ENCODE measurements at regions not wholly inside any gene's neighbourhood (a gene's known extent, or its start where the extent isn't known, plus 50 kb on each side); places are given as distances from the start of the nearest gene placed in this dataset.
A peak's percentile ranks its signal among the peaks of the same experiment; 100 is the strongest.

GRCh38 chr4:19806865-19807264 lies 444.8 kb upstream of the SLIT2 start:
- no peak for TF ChIP-seq CTCF (conservative IDR thresholded peaks at IDR 0.05; ENCODE audit: low read length)
- no peak overlapping the region for H3K4me3 ChIP-seq (ENCODE audit: low read length)
- DNase-seq (ENCODE audit: low read depth) = peak; percentile 52

GRCh38 chr4:19803406-19803805 lies 448.3 kb upstream of the SLIT2 start:
- no peak overlapping the region for H3K4me3 ChIP-seq (ENCODE audit: low read length)
- no peak for TF ChIP-seq CTCF (conservative IDR thresholded peaks at IDR 0.05; ENCODE audit: low read length)
- DNase-seq (ENCODE audit: low read depth) = peak; percentile 40

- no peak for DNase-seq (ENCODE audit: low read depth)
- no peak for TF ChIP-seq CTCF (conservative IDR thresholded peaks at IDR 0.05; ENCODE audit: low read length)
- no peak overlapping the region for H3K4me3 ChIP-seq (ENCODE audit: low read length)
Measured at GRCh38 chr4:19793831-19794230, 457.9 kb upstream of the SLIT2 start.

GRCh38 chr4:19791422-19792123 lies 460.1 kb upstream of the SLIT2 start:
- peak; percentile 13; the same call in 1 of the 2 replicates for TF ChIP-seq CTCF (conservative IDR thresholded peaks at IDR 0.05; ENCODE audit: low read length)
- DNase-seq (ENCODE audit: low read depth) = no peak
- H3K4me3 ChIP-seq (ENCODE audit: low read length) = no peak overlapping the region

- TF ChIP-seq CTCF (conservative IDR thresholded peaks at IDR 0.05; ENCODE audit: low read length) = no peak
- no peak for DNase-seq (ENCODE audit: low read depth)
- no peak overlapping the region for H3K4me3 ChIP-seq (ENCODE audit: low read length)
Measured at GRCh38 chr4:19786616-19787015, 465.1 kb upstream of the SLIT2 start.

GRCh38 chr4:19783667-19784223 lies 468.0 kb upstream of the SLIT2 start:
- no peak for TF ChIP-seq CTCF (conservative IDR thresholded peaks at IDR 0.05; ENCODE audit: low read length)
- no peak for DNase-seq (ENCODE audit: low read depth)
- no peak overlapping the region for H3K4me3 ChIP-seq (ENCODE audit: low read length)

- no peak overlapping the region for H3K4me3 ChIP-seq (ENCODE audit: low read length)
- no peak for DNase-seq (ENCODE audit: low read depth)
- no peak for TF ChIP-seq CTCF (conservative IDR thresholded peaks at IDR 0.05; ENCODE audit: low read length)
Measured at GRCh38 chr4:19780871-19781270, 470.8 kb upstream of the SLIT2 start.
